Putamen (tissue), 1 donor: ENCODE measurements at regions not wholly inside any gene's neighbourhood (a gene's known extent, or its start where the extent isn't known, plus 50 kb on each side); places are given as distances from the start of the nearest gene placed in this dataset.
"Not testable (repeated sequence)": the region's sequence is repeated elsewhere in the genome, so short reads cannot be mapped to it uniquely, and the experiment has no call there.

Source experiments
- DNase-seq: peaks from one replicate; pipeline ENCODE4 v3.0.0-alpha.2; 2016; ENCODE audit warnings: low spot score

DNA sequence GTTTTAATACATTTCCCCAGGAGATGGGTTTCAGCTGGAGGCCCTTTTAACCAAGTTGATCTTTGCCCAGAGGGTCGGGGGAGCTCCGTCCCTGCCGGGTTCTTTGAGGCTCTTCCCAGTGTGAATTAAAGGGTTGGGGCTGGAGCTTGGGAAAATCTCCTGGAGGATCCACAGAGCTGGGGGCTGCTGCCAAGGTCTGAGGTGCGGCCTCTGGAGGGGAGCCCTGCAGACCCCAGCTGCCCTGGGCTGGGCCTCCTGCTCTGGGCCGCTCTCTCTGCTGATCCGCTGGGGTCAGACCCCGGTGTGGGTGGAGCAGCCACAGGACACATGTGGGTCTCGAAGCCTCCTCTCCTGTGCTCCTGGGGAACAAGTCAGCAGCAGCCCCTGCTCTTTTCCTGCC is 51.4 kb upstream of the SFSWAP start:
- DNase-seq: not testable (repeated sequence)

DNA sequence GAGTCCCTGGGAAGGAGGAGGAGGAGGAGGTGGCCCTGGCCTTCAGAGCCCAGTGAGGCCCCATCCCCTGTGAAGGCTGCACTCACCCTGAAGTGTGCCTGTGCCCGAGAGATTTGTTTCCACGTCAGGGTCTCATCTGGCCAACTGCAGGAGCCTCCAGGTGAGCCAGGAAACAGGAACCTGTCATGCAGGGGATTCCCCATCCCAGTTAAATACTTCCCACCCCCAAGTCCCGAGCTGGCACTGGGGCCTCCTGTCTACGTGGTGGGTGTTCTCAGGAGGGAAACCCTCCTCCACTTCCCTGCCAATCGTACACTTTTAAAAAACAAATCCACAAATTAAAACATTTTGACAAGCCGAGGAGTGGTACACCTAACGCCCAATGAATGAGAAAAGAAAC is 50.9 kb upstream of the SFSWAP start:
- DNase-seq: not testable (repeated sequence)

DNA sequence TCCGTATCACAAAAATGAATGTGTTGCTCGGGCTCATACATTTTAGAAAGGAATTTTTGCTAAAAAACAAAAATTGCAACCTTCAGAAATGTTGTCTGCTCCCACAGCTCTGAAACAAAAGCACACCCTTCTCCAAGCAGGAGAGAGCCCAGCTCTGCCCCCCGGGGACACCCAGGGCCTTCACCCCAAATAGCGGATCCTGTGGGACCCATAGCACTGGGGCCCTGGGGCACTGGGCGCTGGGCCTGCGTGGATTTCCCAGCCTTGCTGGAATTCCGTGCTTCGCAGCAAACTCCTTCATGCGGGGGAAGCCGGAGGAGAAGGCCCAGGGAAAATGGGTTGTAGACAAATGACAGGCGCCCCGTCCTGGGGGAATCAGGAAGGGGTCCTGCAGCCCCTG is 50.5 kb upstream of the SFSWAP start:
- DNase-seq: not testable (repeated sequence)
